ENCODE measurements at regions not wholly inside any gene's neighbourhood (a gene's known extent, or its start where the extent isn't known, plus 50 kb on each side); places are given as distances from the start of the nearest gene placed in this dataset.
A peak's percentile ranks its signal among the peaks of the same experiment; 100 is the strongest.

- intact Hi-C loops (cut with DNase I) = no loop called here
- no peak for DNase-seq (ENCODE audit: low spot score)
Measured at GRCh38 chr2:8276026-8276425, 405.8 kb upstream of the ID2 start.

GRCh38 chr2:8277921-8278571 is 403.8 kb upstream of the ID2 start:
- intact Hi-C loops (cut with DNase I) = no loop called here
- DNase-seq (ENCODE audit: low spot score) = no peak

- intact Hi-C loops (cut with DNase I) = no loop called here
- no peak for DNase-seq (ENCODE audit: low spot score)
Measured at GRCh38 chr2:8278709-8279354, 403.0 kb upstream of the ID2 start.

GRCh38 chr2:8279506-8279905 is 402.4 kb upstream of the ID2 start:
- no peak for DNase-seq (ENCODE audit: low spot score)
- intact Hi-C loops (cut with DNase I) = no loop called here

GRCh38 chr2:8281234-8281633 is 400.6 kb upstream of the ID2 start:
- no peak for DNase-seq (ENCODE audit: low spot score)
- intact Hi-C loops (cut with DNase I) = no loop called here

- no peak for DNase-seq (ENCODE audit: low spot score)
- intact Hi-C loops (cut with DNase I) = loop anchor here in 1 of 2 donors (1.0 kb wide), 1 partner anchor 30 kb away; no protein-coding TSS in a partner anchor
Measured at GRCh38 chr2:8281950-8282857, 399.7 kb upstream of the ID2 start.

- intact Hi-C loops (cut with DNase I) = loop anchor here in 1 of 2 donors (1.0 kb wide), 1 partner anchor 31 kb away; no protein-coding TSS in a partner anchor
- no peak for DNase-seq (ENCODE audit: low spot score)
Measured at GRCh38 chr2:8282858-8283252, 399.0 kb upstream of the ID2 start.

- DNase-seq (ENCODE audit: low spot score) = no peak
- intact Hi-C loops (cut with DNase I) = no loop called here
Measured at GRCh38 chr2:8285081-8285480, 396.8 kb upstream of the ID2 start.

GRCh38 chr2:8285898-8286297 is 396.0 kb upstream of the ID2 start:
- intact Hi-C loops (cut with DNase I) = no loop called here
- DNase-seq (ENCODE audit: low spot score) = no peak

GRCh38 chr2:8288206-8288605 is 393.6 kb upstream of the ID2 start:
- intact Hi-C loops (cut with DNase I) = no loop called here
- DNase-seq (ENCODE audit: low spot score) = no peak

GRCh38 chr2:8289111-8289510 is 392.7 kb upstream of the ID2 start:
- intact Hi-C loops (cut with DNase I) = no loop called here

GRCh38 chr2:8290771-8291352 is 391.0 kb upstream of the ID2 start:
- intact Hi-C loops (cut with DNase I) = no loop called here
- no peak for DNase-seq (ENCODE audit: low spot score)

More at GRCh38 chr2:8289111-8289510, 392.7 kb upstream of the ID2 start:
- no peak for DNase-seq (ENCODE audit: low spot score)

- intact Hi-C loops (cut with DNase I) = no loop called here
- DNase-seq (ENCODE audit: low spot score) = no peak
Measured at GRCh38 chr2:8296306-8296705, 385.6 kb upstream of the ID2 start.

GRCh38 chr2:8297376-8298231 is 384.3 kb upstream of the ID2 start:
- intact Hi-C loops (cut with DNase I) = no loop called here
- DNase-seq (ENCODE audit: low spot score) = no peak

GRCh38 chr2:8298783-8299182 is 383.1 kb upstream of the ID2 start:
- intact Hi-C loops (cut with DNase I) = no loop called here
- no peak for DNase-seq (ENCODE audit: low spot score)

- DNase-seq (ENCODE audit: low spot score) = no peak
- intact Hi-C loops (cut with DNase I) = no loop called here
Measured at GRCh38 chr2:8300216-8300615, 381.6 kb upstream of the ID2 start.

- intact Hi-C loops (cut with DNase I) = no loop called here
- no peak for DNase-seq (ENCODE audit: low spot score)
Measured at GRCh38 chr2:8300905-8301304, 381.0 kb upstream of the ID2 start.

- peak; percentile 91 for DNase-seq (ENCODE audit: low spot score)
- intact Hi-C loops (cut with DNase I) = no loop called here
Measured at GRCh38 chr2:8303322-8303832, 378.5 kb upstream of the ID2 start.
